K562 (cell line): ENCODE measurements at regions not wholly inside any gene's neighbourhood (a gene's known extent, or its start where the extent isn't known, plus 50 kb on each side); places are given as distances from the start of the nearest gene placed in this dataset.

Source experiments
- EZH2 ChIP-seq: IDR thresholded peaks from 2 replicates; pipeline ENCODE4 v1.6.1; 2012; ENCODE audit warnings: low read depth, mild to moderate bottlenecking, inconsistent platforms, low read length, borderline replicate concordance
- RAD21 ChIP-seq, 2 experiments: fragments of 250-450 bp in 1 of 2; fragments of 450-650 bp in 1 of 2; sonication (Bioruptor Pico) in 1 of 2; formaldehyde crosslinking in 1 of 2; IDR thresholded peaks in 1 of 2; conservative IDR thresholded peaks in 1 of 2; 2 replicates each; pipeline versions ENCODE4 v1.4.0 to v1.8.0; 2020 to 2022; ENCODE audit warnings: mild to moderate bottlenecking in 2 of 2, moderate library complexity in 1 of 2
- TF ChIP-seq, protein P1 (sequence below): sonication (generic); formaldehyde crosslinking; IDR thresholded peaks from 2 replicates; pipeline ENCODE4 v1.9.0; 2022; ENCODE audit warnings: mild to moderate bottlenecking, missing genetic modification reagents
- TF ChIP-seq, protein P2 (sequence below), 2 experiments: fragments of 450-650 bp; formaldehyde crosslinking in 1 of 2; IDR thresholded peaks; 2 replicates each; pipeline versions ENCODE4 v1.4.0 to v1.6.1; 2014 to 2020; ENCODE audit warnings: mild to moderate bottlenecking in 2 of 2, borderline replicate concordance in 1 of 2, low read depth in 1 of 2
- TF ChIP-seq, protein P3 (sequence below): sonication (generic); formaldehyde crosslinking; IDR thresholded peaks from 2 replicates; pipeline ENCODE4 v1.8.0; 2022; ENCODE audit warnings: mild to moderate bottlenecking, low read depth, missing genetic modification reagents

DNA sequence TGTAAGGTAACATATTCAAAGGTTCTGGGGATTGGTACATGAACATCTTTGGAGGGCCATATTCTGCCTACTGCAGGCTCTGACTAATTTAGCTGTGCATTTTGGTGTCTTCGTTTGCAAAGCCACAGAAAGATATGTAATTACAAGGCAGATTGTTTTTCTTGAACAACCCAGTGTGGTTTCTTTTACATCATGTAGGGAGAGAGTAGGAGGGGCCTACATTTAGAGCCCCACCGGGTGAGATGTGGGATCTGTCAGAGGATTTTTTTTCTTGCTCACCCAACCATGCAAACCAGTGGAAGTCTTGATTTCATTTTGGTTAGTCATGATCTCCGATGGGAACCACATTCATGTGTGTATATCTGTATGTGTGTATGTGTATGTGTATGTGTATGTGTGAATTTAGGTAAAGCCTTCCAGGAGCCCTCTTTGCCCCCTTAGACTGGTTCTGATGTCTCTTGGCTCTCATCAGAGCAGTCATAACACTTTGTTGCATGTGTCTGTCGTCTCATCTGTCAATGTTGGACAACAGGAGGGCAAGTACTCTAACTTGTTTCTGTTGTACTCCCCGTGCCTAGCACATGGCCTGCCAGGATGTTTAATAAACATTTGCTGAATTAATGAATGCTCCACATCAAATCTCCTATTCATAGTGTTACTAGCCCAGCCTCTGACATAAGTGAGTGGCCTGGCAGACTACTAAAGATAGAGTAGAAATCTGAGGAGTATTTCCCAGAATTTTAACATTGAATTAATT is 239.9 kb downstream of the MTX2 start:
- TF ChIP-seq, protein P1, sequence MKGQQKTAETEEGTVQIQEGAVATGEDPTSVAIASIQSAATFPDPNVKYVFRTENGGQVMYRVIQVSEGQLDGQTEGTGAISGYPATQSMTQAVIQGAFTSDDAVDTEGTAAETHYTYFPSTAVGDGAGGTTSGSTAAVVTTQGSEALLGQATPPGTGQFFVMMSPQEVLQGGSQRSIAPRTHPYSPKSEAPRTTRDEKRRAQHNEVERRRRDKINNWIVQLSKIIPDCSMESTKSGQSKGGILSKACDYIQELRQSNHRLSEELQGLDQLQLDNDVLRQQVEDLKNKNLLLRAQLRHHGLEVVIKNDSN (CRISPR knock-in tag): no peak
- TF ChIP-seq, protein P2, sequence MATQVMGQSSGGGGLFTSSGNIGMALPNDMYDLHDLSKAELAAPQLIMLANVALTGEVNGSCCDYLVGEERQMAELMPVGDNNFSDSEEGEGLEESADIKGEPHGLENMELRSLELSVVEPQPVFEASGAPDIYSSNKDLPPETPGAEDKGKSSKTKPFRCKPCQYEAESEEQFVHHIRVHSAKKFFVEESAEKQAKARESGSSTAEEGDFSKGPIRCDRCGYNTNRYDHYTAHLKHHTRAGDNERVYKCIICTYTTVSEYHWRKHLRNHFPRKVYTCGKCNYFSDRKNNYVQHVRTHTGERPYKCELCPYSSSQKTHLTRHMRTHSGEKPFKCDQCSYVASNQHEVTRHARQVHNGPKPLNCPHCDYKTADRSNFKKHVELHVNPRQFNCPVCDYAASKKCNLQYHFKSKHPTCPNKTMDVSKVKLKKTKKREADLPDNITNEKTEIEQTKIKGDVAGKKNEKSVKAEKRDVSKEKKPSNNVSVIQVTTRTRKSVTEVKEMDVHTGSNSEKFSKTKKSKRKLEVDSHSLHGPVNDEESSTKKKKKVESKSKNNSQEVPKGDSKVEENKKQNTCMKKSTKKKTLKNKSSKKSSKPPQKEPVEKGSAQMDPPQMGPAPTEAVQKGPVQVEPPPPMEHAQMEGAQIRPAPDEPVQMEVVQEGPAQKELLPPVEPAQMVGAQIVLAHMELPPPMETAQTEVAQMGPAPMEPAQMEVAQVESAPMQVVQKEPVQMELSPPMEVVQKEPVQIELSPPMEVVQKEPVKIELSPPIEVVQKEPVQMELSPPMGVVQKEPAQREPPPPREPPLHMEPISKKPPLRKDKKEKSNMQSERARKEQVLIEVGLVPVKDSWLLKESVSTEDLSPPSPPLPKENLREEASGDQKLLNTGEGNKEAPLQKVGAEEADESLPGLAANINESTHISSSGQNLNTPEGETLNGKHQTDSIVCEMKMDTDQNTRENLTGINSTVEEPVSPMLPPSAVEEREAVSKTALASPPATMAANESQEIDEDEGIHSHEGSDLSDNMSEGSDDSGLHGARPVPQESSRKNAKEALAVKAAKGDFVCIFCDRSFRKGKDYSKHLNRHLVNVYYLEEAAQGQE (IDR thresholded peaks at IDR 0.05; ENCODE audit: borderline replicate concordance): no peak
- TF ChIP-seq, protein P2 (CRISPR knock-in tag; IDR thresholded peaks at IDR 0.05; ENCODE audit: low read depth): no peak
- TF ChIP-seq RAD21 (CRISPR knock-in tag; conservative IDR thresholded peaks at IDR 0.05 in 1 of 2, IDR thresholded peaks at IDR 0.05 in 1 of 2) (no peak), EZH2 (no peak)
- TF ChIP-seq, protein P3, sequence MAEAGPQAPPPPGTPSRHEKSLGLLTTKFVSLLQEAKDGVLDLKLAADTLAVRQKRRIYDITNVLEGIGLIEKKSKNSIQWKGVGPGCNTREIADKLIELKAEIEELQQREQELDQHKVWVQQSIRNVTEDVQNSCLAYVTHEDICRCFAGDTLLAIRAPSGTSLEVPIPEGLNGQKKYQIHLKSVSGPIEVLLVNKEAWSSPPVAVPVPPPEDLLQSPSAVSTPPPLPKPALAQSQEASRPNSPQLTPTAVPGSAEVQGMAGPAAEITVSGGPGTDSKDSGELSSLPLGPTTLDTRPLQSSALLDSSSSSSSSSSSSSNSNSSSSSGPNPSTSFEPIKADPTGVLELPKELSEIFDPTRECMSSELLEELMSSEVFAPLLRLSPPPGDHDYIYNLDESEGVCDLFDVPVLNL (CRISPR knock-in tag): no peak
